ENCODE measurements at regions not wholly inside any gene's neighbourhood (a gene's known extent, or its start where the extent isn't known, plus 50 kb on each side); places are given as distances from the start of the nearest gene placed in this dataset.
"Not testable (repeated sequence)": the region's sequence is repeated elsewhere in the genome, so short reads cannot be mapped to it uniquely, and the experiment has no call there.

- no peak for DNase-seq (ENCODE audit: low read depth)
- H3K4me3 ChIP-seq (ENCODE audit: low read depth, low read length), result no peak overlapping the region
- TF ChIP-seq CTCF (IDR thresholded peaks at IDR 0.05; ENCODE audit: insufficient read depth, low read length), result no peak
Observed at GRCh38 chr21:14040386-14040785, 170.4 kb downstream of the LIPI start.

- H3K4me3 ChIP-seq (ENCODE audit: low read depth, low read length), result not testable (repeated sequence)
- DNase-seq (ENCODE audit: low read depth), result peak; percentile 63
Observed at GRCh38 chr21:14028619-14029018, 182.1 kb downstream of the LIPI start.

- DNase-seq (ENCODE audit: low read depth), result peak; percentile 90
Observed at GRCh38 chr21:14027235-14027869, 183.4 kb downstream of the LIPI start.

GRCh38 chr21:14020108-14020507 is 190.6 kb downstream of the LIPI start:
- not testable (repeated sequence) for H3K4me3 ChIP-seq (ENCODE audit: low read depth, low read length); DNase-seq (ENCODE audit: low read depth)

More at GRCh38 chr21:14027235-14027869, 183.4 kb downstream of the LIPI start:
- peak overlapping the region; percentile 73 for H3K4me3 ChIP-seq (ENCODE audit: low read depth, low read length)

- not testable (repeated sequence) for DNase-seq (ENCODE audit: low read depth); H3K4me3 ChIP-seq (ENCODE audit: low read depth, low read length)
Observed at GRCh38 chr21:14015841-14016240, 194.9 kb downstream of the LIPI start.

- DNase-seq (ENCODE audit: low read depth); H3K4me3 ChIP-seq (ENCODE audit: low read depth, low read length): not testable (repeated sequence)
Observed at GRCh38 chr21:14013623-14014498, 196.9 kb downstream of the LIPI start.

- DNase-seq (ENCODE audit: low read depth), result no peak
- no peak for TF ChIP-seq CTCF (IDR thresholded peaks at IDR 0.05; ENCODE audit: insufficient read depth, low read length)
- no peak overlapping the region for H3K4me3 ChIP-seq (ENCODE audit: low read depth, low read length)
Observed at GRCh38 chr21:14013056-14013603, 197.6 kb downstream of the LIPI start.

GRCh38 chr21:14012409-14012808 is 198.3 kb downstream of the LIPI start:
- TF ChIP-seq CTCF (IDR thresholded peaks at IDR 0.05; ENCODE audit: insufficient read depth, low read length), result no peak
- H3K4me3 ChIP-seq (ENCODE audit: low read depth, low read length), result no peak overlapping the region
- no peak for DNase-seq (ENCODE audit: low read depth)

GRCh38 chr21:14011751-14012150 is 199.0 kb downstream of the LIPI start:
- H3K4me3 ChIP-seq (ENCODE audit: low read depth, low read length); DNase-seq (ENCODE audit: low read depth): not testable (repeated sequence)

- DNase-seq (ENCODE audit: low read depth); H3K4me3 ChIP-seq (ENCODE audit: low read depth, low read length): not testable (repeated sequence)
Observed at GRCh38 chr21:14011149-14011548, 199.6 kb downstream of the LIPI start.

All from fibroblast of the aortic adventitia (primary cell).